Endothelial cell of umbilical vein (primary cell): ENCODE measurements at regions not wholly inside any gene's neighbourhood (a gene's known extent, or its start where the extent isn't known, plus 50 kb on each side); places are given as distances from the start of the nearest gene placed in this dataset.

Experiments
- CTCF ChIP-seq, 2 donors: IDR thresholded peaks; 1 replicate in 1 of 2; 2 replicates in 1 of 2; pipeline ENCODE4 v1.5.1; 2011; ENCODE audit warnings: low read length in 2 of 2, mild to moderate bottlenecking in 2 of 2, moderate library complexity in 2 of 2, control low read depth in 1 of 2, inconsistent platforms in 1 of 2, low read depth in 1 of 2; ENCODE audit not compliant: insufficient read depth in 1 of 2; ENCODE audit errors: extremely low read depth in 1 of 2
- EZH2 ChIP-seq: IDR thresholded peaks from 2 replicates; pipeline ENCODE4 v1.6.1; 2012; ENCODE audit warnings: borderline replicate concordance, low read depth, mild to moderate bottlenecking, moderate library complexity, low read length, inconsistent platforms; ENCODE audit not compliant: severe bottlenecking
- FOS ChIP-seq: IDR thresholded peaks from 2 replicates; pipeline ENCODE4 v1.6.1; 2011; ENCODE audit warnings: mild to moderate bottlenecking, low read length, moderate library complexity, borderline replicate concordance; ENCODE audit not compliant: insufficient read depth
- GATA2 ChIP-seq: IDR thresholded peaks from 2 replicates; pipeline ENCODE4 v1.7.0; 2011; ENCODE audit warnings: low read depth, mild to moderate bottlenecking, moderate library complexity, mixed read lengths, low read length; ENCODE audit not compliant: insufficient read length, insufficient read depth
- JUN ChIP-seq: IDR thresholded peaks from 2 replicates; pipeline ENCODE4 v1.6.1; 2011; ENCODE audit warnings: borderline replicate concordance, low read depth; ENCODE audit not compliant: insufficient read length, insufficient read depth
- MAX ChIP-seq: IDR thresholded peaks from 2 replicates; pipeline ENCODE4 v1.6.1; 2011; ENCODE audit not compliant: insufficient read depth, insufficient read length
- MYC ChIP-seq: IDR thresholded peaks from one replicate; pipeline ENCODE4 v1.6.1; 2011; ENCODE audit warnings: mild to moderate bottlenecking, low read depth, low read length
- POLR2A ChIP-seq: IDR thresholded peaks from 2 replicates; pipeline ENCODE4 v1.6.1; 2012; ENCODE audit warnings: low read depth, mild to moderate bottlenecking, control low read depth, low read length
- POLR2AphosphoS5 ChIP-seq: IDR thresholded peaks from 2 replicates; pipeline ENCODE4 v1.6.1; 2012; ENCODE audit warnings: low read depth, mild to moderate bottlenecking, control low read depth, low read length, moderate library complexity; ENCODE audit not compliant: insufficient read depth

GRCh38 chr15:70166506-70167087 is 68.9 kb upstream of the TLE3 start:
- TF ChIP-seq POLR2A (no peak), CTCF (IDR thresholded peaks at IDR 0.05; ENCODE audit: extremely low read depth in 1 of 2, insufficient read depth in 1 of 2, low read depth in 1 of 2, low read length in 2 of 2) (no peak), EZH2 (no peak), MAX (no peak), MYC (no peak), POLR2AphosphoS5 (no peak), GATA2 (no peak), FOS (no peak), JUN (no peak)
